EL (cell line): ENCODE measurements at regions not wholly inside any gene's neighbourhood (a gene's known extent, or its start where the extent isn't known, plus 50 kb on each side); places are given as distances from the start of the nearest gene placed in this dataset.
A peak's percentile ranks its signal among the peaks of the same experiment; 100 is the strongest.

Experiments used
- DNase-seq: peaks from one replicate; pipeline ENCODE4 v3.0.0-alpha.2; 2016

- no peak for DNase-seq
Measured at GRCh38 chr5:167725741-167726140, 565.7 kb upstream of the WWC1 start.

- DNase-seq, result no peak
Measured at GRCh38 chr5:167726642-167727041, 564.8 kb upstream of the WWC1 start.

- peak; percentile 95 for DNase-seq
Measured at GRCh38 chr5:167730121-167730520, 561.3 kb upstream of the WWC1 start.

- DNase-seq, result no peak
Measured at GRCh38 chr5:167730656-167731055, 560.8 kb upstream of the WWC1 start.

- DNase-seq, result no peak
Measured at GRCh38 chr5:167731951-167732350, 559.5 kb upstream of the WWC1 start.

- DNase-seq, result no peak
Measured at GRCh38 chr5:167732499-167732898, 558.9 kb upstream of the WWC1 start.

GRCh38 chr5:167736992-167737391, 554.5 kb upstream of the WWC1 start:
- DNase-seq, result no peak

GRCh38 chr5:167743695-167744464, 547.6 kb upstream of the WWC1 start:
- DNase-seq, result peak; percentile 92

- no peak for DNase-seq
Measured at GRCh38 chr5:167745868-167746267, 545.6 kb upstream of the WWC1 start.

GRCh38 chr5:167750586-167750985, 540.9 kb upstream of the WWC1 start:
- no peak for DNase-seq

GRCh38 chr5:167752936-167753335, 538.5 kb upstream of the WWC1 start:
- no peak for DNase-seq

- DNase-seq, result no peak
Measured at GRCh38 chr5:167753725-167754490, 537.5 kb upstream of the WWC1 start.

GRCh38 chr5:167754501-167755021, 536.9 kb upstream of the WWC1 start:
- peak; percentile 72 for DNase-seq

- DNase-seq, result no peak
Measured at GRCh38 chr5:167755420-167755819, 536.0 kb upstream of the WWC1 start.

GRCh38 chr5:167759057-167759821, 532.2 kb upstream of the WWC1 start:
- DNase-seq, result peak; percentile 72

GRCh38 chr5:167763772-167764171, 527.7 kb upstream of the WWC1 start:
- peak; percentile 35 for DNase-seq

- no peak for DNase-seq
Measured at GRCh38 chr5:167764641-167765289, 526.7 kb upstream of the WWC1 start.

- no peak for DNase-seq
Measured at GRCh38 chr5:167765352-167765751, 526.1 kb upstream of the WWC1 start.

- DNase-seq, result no peak
Measured at GRCh38 chr5:167766957-167767356, 524.5 kb upstream of the WWC1 start.

GRCh38 chr5:167767795-167768194, 523.6 kb upstream of the WWC1 start:
- DNase-seq, result no peak

GRCh38 chr5:167769846-167770413, 521.5 kb upstream of the WWC1 start:
- DNase-seq, result no peak

GRCh38 chr5:167770461-167770860, 521.0 kb upstream of the WWC1 start:
- peak; percentile 87 for DNase-seq
